SK-MEL-5 (cell line): ENCODE measurements at regions not wholly inside any gene's neighbourhood (a gene's known extent, or its start where the extent isn't known, plus 50 kb on each side); places are given as distances from the start of the nearest gene placed in this dataset.

Experiments used
- DNase-seq: peaks from one replicate; pipeline ENCODE4 v3.0.0-alpha.2; 2016; ENCODE audit warnings: low read depth, low spot score
- in situ Hi-C: cut with HindIII; loops from 2 replicates; pipeline ENCODE4 v1.10.0; 2016; ENCODE audit warnings: low sequenced_read_pairs, high pct_unique_total_duplicates, low pct_unique_long_range_greater_than_20kb

- in situ Hi-C loops, result no loop called here
- no peak for DNase-seq
These were observed 109.4 kb upstream of the ANO1 start for GRCh38 chr11:69968396-69969347.

DNA sequence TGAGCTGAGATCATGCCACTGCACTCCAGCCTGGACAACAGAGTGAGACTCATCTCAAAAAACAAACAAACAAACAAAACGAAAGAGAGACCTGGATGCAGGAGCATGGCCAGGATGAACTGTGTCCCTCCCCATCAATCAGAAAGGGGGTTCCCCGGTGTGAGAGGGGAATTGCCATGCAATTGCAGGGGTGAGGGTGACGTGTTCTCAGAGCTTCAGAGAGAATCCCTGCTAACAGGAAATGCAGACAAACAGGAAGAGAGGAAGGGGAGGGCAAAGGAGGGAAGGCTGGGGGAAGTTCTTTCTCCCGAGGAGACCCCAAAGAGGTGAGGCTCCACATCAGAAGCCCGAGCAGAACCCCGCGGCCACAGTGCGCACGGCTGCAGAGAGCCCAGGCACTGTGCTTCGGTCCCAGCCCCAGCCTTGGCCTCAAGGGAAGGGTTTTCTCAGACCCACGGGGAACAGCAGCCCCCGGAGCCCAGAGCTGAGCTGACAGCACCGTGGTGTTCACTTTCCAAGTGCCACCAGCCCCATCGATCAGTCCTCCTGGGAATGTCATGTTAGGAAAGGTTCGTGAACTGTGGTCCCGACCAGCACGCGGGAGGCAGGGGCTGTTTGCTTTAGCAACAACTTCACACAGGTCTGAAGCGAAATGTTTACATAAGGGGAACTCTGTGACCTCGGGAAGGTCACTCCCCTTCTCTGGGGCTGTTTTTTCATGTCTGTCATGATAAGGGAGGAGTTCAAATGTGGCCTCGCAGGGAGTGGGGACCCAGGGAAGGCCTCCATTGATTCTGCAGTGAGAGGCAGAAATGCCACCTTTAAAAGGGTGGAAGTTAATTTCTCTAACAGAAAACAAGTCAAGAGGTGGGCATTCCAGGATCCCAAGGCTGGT lies 108.0 kb upstream of the ANO1 start:
- in situ Hi-C loops, result no loop called here
- DNase-seq, result no peak

GRCh38 chr11:69970785-69971535 lies 107.2 kb upstream of the ANO1 start:
- DNase-seq, result no peak
- in situ Hi-C loops, result no loop called here

DNA sequence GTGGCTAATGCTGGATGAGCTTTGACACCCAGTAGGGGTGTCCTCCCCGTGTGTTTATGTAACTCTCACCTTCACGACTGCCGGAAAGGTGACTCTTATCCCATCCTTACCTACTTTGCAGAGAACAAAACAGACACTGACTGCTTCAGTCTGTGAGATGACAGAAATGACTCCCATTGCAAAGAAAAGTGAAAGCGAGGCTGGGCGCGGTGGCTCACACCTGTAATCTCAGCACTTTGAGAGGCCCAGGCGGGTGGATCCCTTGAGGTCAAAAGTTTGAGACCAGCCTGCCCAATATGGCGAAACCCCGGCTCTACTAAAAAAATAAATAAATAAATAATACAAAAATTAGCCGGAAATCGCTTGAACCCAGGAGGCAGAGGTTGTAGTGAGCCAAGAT lies 106.4 kb upstream of the ANO1 start:
- in situ Hi-C loops, result no loop called here
- no peak for DNase-seq

- DNase-seq, result no peak
- in situ Hi-C loops, result no loop called here
These were observed 105.7 kb upstream of the ANO1 start for GRCh38 chr11:69972351-69972802.

DNA sequence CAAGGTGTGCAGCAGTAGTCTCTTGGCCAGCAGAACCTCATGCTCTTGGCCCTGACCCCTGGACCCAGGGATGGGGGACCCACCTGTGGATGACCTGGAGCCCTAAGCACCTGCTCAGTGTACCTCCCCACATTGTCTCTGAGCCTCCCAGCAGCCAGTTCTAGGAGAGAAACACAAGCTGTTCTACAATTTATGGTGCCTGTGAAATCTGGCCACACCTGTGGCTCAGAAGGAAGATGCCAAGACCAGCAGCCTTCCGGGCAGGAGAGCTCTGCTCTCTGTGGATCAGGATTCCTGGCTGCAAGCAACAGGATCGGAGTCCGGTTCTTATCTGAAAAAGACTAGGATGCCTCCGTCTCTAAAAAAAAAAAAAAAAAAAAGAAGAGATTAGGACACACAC lies 103.6 kb upstream of the ANO1 start:
- DNase-seq, result no peak
- in situ Hi-C loops, result no loop called here

GRCh38 chr11:69975822-69976221 lies 102.3 kb upstream of the ANO1 start:
- DNase-seq, result no peak
- in situ Hi-C loops, result no loop called here

GRCh38 chr11:69976794-69977193 lies 101.3 kb upstream of the ANO1 start:
- in situ Hi-C loops, result no loop called here
- DNase-seq, result no peak

DNA sequence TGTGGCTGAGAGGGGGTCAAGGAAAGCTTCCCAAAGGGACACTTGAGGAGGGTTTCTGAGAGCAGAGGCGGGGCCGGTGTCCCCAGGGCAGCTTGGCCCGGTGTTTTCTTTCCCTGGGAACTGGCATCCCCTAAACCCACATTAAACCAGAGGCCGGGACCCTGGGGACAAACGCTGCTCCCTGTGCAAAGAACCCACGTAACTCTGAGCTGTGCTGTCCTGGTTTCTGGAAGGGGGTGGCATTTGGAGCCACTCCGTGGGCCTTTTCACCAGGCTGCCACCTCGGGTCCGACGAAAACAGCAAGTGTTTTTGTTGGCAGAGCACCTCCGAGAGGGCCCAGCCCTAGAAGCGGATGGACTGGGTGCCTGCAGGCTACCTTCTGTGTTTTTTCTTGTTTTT lies 100.2 kb upstream of the ANO1 start:
- in situ Hi-C loops, result no loop called here
- no peak for DNase-seq

GRCh38 chr11:69978841-69979614 lies 99.1 kb upstream of the ANO1 start:
- in situ Hi-C loops, result no loop called here
- DNase-seq, result no peak

GRCh38 chr11:69979632-69980031 lies 98.5 kb upstream of the ANO1 start:
- in situ Hi-C loops, result no loop called here
- no peak for DNase-seq

DNA sequence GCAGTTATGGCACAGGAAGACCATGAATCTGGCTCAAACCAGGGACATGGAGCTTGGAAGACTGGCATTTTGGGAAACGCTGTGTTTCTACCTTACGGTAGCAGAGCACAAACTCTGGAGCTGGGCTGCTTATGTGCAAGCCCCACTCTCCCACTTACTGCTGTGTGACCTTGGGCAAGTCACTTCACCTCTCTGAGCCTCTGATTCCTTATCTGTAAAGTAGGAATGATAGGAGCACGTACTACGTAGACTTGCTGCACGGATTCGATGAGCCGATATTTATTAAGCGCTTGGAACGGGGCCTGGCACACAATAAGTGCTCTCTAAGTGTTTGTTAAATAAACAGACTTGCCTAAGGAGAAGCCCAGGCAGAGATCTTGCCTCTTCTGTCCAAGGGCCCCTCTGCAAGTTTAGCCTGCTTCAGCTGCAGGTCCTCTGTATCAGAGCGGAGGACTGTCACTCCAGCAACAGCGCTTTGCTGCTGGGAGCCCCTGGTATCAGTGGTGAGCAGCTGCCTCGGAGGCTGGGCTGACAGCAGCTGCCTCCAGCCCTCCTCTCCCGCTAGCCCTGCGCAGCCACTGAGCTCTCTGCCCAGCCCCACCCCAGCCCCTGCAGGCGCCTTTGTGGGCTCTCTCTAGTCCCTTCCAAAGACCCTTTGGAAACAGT lies 96.9 kb upstream of the ANO1 start:
- in situ Hi-C loops, result no loop called here
- DNase-seq, result no peak

- no peak for DNase-seq
- in situ Hi-C loops, result no loop called here
These were observed 95.2 kb upstream of the ANO1 start for GRCh38 chr11:69982690-69983570.

DNA sequence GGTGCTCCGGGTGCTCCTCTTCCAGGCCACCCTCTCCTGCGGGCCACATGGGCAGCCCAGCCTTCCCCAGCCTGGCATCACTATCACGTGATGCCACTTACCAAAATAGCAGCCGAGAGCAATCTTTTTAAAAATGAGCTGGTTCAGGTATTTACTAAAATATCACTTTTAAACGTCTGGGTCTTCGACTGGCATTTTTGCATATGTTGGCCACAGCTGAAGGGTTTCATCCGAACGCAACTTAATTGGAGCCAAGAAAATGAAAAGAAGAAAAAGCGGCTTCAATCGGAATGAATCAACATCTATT lies 94.6 kb upstream of the ANO1 start:
- in situ Hi-C loops, result no loop called here
- DNase-seq, result no peak

GRCh38 chr11:69983897-69984438 lies 94.1 kb upstream of the ANO1 start:
- in situ Hi-C loops, result no loop called here

More at GRCh38 chr11:69983897-69984438, 94.1 kb upstream of the ANO1 start:
- no peak for DNase-seq
